ENCODE measurements at regions not wholly inside any gene's neighbourhood (a gene's known extent, or its start where the extent isn't known, plus 50 kb on each side); places are given as distances from the start of the nearest gene placed in this dataset.

DNA sequence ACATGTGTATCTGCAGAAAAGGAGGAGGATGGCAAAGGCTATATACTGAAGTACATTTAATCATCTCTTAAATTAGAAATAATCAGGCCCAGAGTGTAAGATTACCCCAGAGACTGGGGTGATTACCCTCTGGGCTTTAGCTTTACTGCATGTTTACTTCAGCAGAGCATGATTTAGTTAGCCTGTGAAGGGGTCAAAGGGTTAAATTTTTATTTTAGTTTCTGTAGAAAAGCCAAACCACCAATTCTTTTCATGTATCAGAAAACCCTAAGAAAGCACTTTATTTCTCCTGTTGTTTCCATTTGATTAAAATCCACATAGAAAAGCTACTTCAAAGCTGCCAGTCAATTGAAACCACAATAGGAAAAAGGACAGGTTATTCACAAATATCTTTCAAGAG is 101.5 kb upstream of the LSM8 start:
- no peak overlapping the region for H3K4me3 ChIP-seq (ENCODE audit: low read depth, low read length)
- DNase-seq (ENCODE audit: low read depth): no peak
- TF ChIP-seq, protein P1, sequence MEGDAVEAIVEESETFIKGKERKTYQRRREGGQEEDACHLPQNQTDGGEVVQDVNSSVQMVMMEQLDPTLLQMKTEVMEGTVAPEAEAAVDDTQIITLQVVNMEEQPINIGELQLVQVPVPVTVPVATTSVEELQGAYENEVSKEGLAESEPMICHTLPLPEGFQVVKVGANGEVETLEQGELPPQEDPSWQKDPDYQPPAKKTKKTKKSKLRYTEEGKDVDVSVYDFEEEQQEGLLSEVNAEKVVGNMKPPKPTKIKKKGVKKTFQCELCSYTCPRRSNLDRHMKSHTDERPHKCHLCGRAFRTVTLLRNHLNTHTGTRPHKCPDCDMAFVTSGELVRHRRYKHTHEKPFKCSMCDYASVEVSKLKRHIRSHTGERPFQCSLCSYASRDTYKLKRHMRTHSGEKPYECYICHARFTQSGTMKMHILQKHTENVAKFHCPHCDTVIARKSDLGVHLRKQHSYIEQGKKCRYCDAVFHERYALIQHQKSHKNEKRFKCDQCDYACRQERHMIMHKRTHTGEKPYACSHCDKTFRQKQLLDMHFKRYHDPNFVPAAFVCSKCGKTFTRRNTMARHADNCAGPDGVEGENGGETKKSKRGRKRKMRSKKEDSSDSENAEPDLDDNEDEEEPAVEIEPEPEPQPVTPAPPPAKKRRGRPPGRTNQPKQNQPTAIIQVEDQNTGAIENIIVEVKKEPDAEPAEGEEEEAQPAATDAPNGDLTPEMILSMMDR (IDR thresholded peaks at IDR 0.05; ENCODE audit: control insufficient read depth, extremely low read depth, insufficient read depth): no peak

DNA sequence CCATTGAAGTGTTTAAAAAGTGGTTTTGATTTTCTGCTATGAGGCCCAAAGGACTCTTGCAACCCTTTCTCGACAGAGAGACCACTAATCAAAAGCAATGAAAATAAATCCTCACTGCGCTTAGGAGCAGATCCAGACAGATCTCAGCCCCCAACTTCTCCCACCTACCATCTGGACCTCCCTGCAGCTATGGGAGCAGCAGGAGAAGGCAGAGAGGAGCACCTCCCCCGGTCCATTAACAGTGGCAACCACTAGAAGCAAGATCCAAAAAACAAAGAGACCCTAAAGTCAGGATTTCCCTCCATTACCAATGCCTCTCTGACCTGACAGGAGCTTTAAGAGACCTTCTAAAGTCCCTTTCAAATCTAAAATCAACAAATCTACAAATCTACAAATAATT is 99.0 kb upstream of the LSM8 start:
- no peak overlapping the region for H3K4me3 ChIP-seq (ENCODE audit: low read depth, low read length)
- no peak for DNase-seq (ENCODE audit: low read depth)
- TF ChIP-seq, protein P1 (IDR thresholded peaks at IDR 0.05; ENCODE audit: control insufficient read depth, extremely low read depth, insufficient read depth): no peak

DNA sequence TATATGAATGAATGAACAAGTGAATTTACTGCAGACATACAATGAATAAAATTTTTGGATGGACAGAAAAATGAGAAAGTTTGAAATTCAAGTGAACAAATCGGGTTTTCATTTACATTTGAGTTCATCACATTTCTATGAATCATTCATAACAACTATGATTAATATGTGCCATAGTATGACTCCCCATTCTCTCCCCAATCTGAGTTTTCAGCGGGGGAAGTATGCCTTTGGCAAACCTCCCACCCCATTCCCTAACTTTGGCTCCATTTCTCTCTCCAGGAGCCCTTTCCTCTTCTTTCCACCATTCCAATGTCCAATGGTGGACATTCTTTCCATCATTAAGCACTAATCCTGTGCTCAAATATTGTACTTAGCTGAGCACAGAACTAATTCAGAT is 96.8 kb upstream of the LSM8 start:
- H3K4me3 ChIP-seq (ENCODE audit: low read depth, low read length): no peak overlapping the region
- DNase-seq (ENCODE audit: low read depth): no peak
- TF ChIP-seq, protein P1 (IDR thresholded peaks at IDR 0.05; ENCODE audit: control insufficient read depth, extremely low read depth, insufficient read depth): no peak

DNA sequence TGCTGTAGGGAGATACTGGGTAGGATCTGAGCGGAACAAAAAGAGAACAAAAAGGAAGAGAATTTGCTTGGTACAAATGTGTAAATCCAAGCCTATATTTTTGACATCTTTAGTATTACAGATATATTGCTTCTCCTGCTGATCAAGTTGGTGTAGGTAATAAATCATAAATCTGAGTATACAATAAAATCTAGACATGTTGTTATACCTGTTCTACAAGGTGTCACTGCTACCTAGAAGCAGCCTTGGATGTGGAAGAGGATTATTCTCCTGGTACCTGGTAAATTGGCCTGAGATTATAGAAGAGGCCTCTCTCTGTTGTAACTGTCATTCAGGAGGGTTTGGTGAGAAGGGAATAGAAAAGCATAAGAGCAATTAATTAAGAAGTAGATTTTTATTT is 89.9 kb upstream of the LSM8 start:
- no peak overlapping the region for H3K4me3 ChIP-seq (ENCODE audit: low read depth, low read length)
- peak; percentile 78 for DNase-seq (ENCODE audit: low read depth)
- TF ChIP-seq, protein P1 (IDR thresholded peaks at IDR 0.05; ENCODE audit: control insufficient read depth, extremely low read depth, insufficient read depth): no peak

DNA sequence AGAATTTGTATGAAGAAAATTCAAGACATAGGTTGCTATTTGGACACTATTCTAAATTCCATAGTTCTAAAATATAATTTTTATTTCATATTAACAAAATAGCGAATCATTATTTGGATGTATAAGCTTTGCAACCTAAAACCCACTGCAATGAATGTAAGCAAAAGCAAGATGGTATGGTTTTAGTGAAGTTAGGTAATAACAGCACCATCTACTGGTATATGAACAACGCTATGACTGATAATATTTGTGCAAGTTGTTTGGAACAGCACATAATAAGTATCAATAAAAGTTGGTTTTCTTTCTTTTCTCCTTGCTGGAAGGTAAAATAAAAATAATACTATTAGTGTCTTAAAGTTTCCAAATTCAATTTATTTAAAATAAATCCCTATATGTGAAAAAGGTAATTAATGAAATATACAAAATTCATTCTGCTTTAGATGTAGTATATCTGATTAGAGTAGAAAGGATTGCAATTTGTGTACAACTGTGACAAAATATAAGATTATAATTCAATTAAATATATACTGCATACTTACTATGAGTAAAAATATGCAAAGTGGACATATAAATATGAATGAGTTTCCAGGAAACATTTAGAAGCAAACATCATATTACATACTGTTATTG is 79.0 kb upstream of the LSM8 start:
- no peak for DNase-seq (ENCODE audit: low read depth)
- H3K4me3 ChIP-seq (ENCODE audit: low read depth, low read length): no peak overlapping the region
- TF ChIP-seq, protein P1 (IDR thresholded peaks at IDR 0.05; ENCODE audit: control insufficient read depth, extremely low read depth, insufficient read depth): peak; percentile 70

DNA sequence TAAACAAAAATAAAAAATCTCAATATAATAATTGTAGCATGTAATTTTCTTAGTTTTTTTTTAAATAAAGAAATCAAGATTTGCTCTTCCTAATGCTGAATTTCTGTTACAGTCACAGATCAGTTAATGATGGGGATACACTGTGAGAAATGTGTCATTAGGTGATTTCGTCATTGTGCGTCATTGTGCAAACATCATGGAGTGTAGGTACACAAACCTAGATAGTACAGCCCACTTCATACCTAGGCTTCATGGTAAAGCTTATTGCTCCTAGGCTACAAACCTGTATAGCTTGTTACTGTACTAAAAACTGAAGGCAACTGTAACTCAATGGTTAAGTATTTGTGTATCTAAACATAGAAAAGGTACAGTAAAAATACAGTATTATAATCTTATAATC is 74.4 kb upstream of the LSM8 start:
- DNase-seq (ENCODE audit: low read depth): peak; percentile 3
- no peak overlapping the region for H3K4me3 ChIP-seq (ENCODE audit: low read depth, low read length)
- TF ChIP-seq, protein P1 (IDR thresholded peaks at IDR 0.05; ENCODE audit: control insufficient read depth, extremely low read depth, insufficient read depth): no peak

Measured in LNCaP clone FGC (cell line).